HepG2 (cell line): ENCODE measurements at regions not wholly inside any gene's neighbourhood (a gene's known extent, or its start where the extent isn't known, plus 50 kb on each side); places are given as distances from the start of the nearest gene placed in this dataset.

Source experiments
- AFF4 ChIP-seq: sonication (generic); formaldehyde crosslinking; IDR thresholded peaks from 2 replicates; pipeline ENCODE4 v1.4.0; 2020; ENCODE audit warnings: missing genetic modification reagents
- CTCF ChIP-seq: sonication (generic); formaldehyde crosslinking; IDR thresholded peaks from 2 replicates; pipeline ENCODE4 v1.5.0; 2020; ENCODE audit warnings: mild to moderate bottlenecking, missing genetic modification reagents, moderate library complexity
- E2F1 ChIP-seq: sonication (generic); formaldehyde crosslinking; IDR thresholded peaks from 2 replicates; pipeline ENCODE4 v1.5.0; 2020; ENCODE audit warnings: missing genetic modification reagents
- ELF4 ChIP-seq: sonication (generic); formaldehyde crosslinking; IDR thresholded peaks from 2 replicates; pipeline ENCODE4 v1.5.0; 2020; ENCODE audit warnings: missing genetic modification reagents, mild to moderate bottlenecking, moderate library complexity, borderline replicate concordance
- HNRNPLL ChIP-seq: fragments of 200-400 bp; formaldehyde crosslinking; IDR thresholded peaks from 2 replicates; pipeline ENCODE4 v1.6.1; 2017; ENCODE audit warnings: mild to moderate bottlenecking, low read depth, low read length; ENCODE audit not compliant: poor library complexity, severe bottlenecking
- LBX2 ChIP-seq: sonication (generic); formaldehyde crosslinking; IDR thresholded peaks from 2 replicates; pipeline ENCODE4 v1.5.0; 2020; ENCODE audit warnings: missing genetic modification reagents, mild to moderate bottlenecking, borderline replicate concordance
- MAX ChIP-seq: IDR thresholded peaks from 2 replicates; pipeline ENCODE4 v1.6.1; 2012; ENCODE audit warnings: inconsistent platforms
- POLR2AphosphoS5 ChIP-seq: IDR thresholded peaks from 2 replicates; pipeline ENCODE4 v1.6.1; 2012; ENCODE audit warnings: low read depth, low read length
- RELA ChIP-seq: sonication (generic); formaldehyde crosslinking; IDR thresholded peaks from 2 replicates; pipeline ENCODE4 v1.4.0; 2020; ENCODE audit warnings: missing genetic modification reagents
- REPIN1 ChIP-seq: sonication (generic); formaldehyde crosslinking; IDR thresholded peaks from 2 replicates; pipeline ENCODE4 v1.8.0; 2022; ENCODE audit warnings: missing genetic modification reagents, low read depth, mild to moderate bottlenecking, borderline replicate concordance
- TFAP4 ChIP-seq: sonication (generic); IDR thresholded peaks from 2 replicates; pipeline ENCODE4 v1.6.1; 2016; ENCODE audit warnings: low read depth, borderline replicate concordance
- USF2 ChIP-seq, 2 experiments: sonication (generic) in 1 of 2; formaldehyde crosslinking in 1 of 2; IDR thresholded peaks; 2 replicates each; pipeline versions ENCODE4 v1.5.1 to v1.6.1; 2011 to 2020; ENCODE audit warnings: borderline replicate concordance in 1 of 2, low read depth in 1 of 2, low read length in 1 of 2, mild to moderate bottlenecking in 1 of 2, missing genetic modification reagents in 1 of 2, moderate library complexity in 1 of 2
- ZBTB43 ChIP-seq: sonication (generic); formaldehyde crosslinking; conservative IDR thresholded peaks from 2 replicates; pipeline ENCODE4 v1.4.0; 2020; ENCODE audit warnings: missing genetic modification reagents
- ZSCAN31 ChIP-seq: sonication (generic); formaldehyde crosslinking; IDR thresholded peaks from 2 replicates; pipeline ENCODE4 v1.5.0; 2020; ENCODE audit warnings: low read depth, mild to moderate bottlenecking, missing genetic modification reagents

GRCh38 chr4:83213640-83214039 lies 71.0 kb downstream of the COQ2 start:
- TF ChIP-seq CTCF (CRISPR knock-in tag): no peak
- TF ChIP-seq MAX: no peak
- TF ChIP-seq ZSCAN31 (CRISPR knock-in tag): no peak
- no peak for TF ChIP-seq LBX2
- TF ChIP-seq AFF4 (CRISPR knock-in tag): no peak
- TF ChIP-seq USF2 (IDR thresholded peaks at IDR 0.05; ENCODE audit: low read depth, low read length): no peak
- TF ChIP-seq USF2 (CRISPR knock-in tag; IDR thresholded peaks at IDR 0.05; ENCODE audit: borderline replicate concordance): no peak
- TF ChIP-seq RELA (CRISPR knock-in tag): no peak
- no peak for TF ChIP-seq ELF4 (CRISPR knock-in tag)
- TF ChIP-seq HNRNPLL: no peak
- TF ChIP-seq TFAP4: no peak
- no peak for TF ChIP-seq REPIN1 (CRISPR knock-in tag)
- TF ChIP-seq POLR2AphosphoS5: no peak
- TF ChIP-seq E2F1: no peak
- no peak for TF ChIP-seq ZBTB43 (CRISPR knock-in tag)
